NCI-H226 (cell line): ENCODE measurements at regions not wholly inside any gene's neighbourhood (a gene's known extent, or its start where the extent isn't known, plus 50 kb on each side); places are given as distances from the start of the nearest gene placed in this dataset.

Experiments
- DNase-seq: peaks from one replicate; pipeline ENCODE4 v3.0.0-alpha.2; 2015

- no peak for DNase-seq
Observed at GRCh38 chrX:107502316-107502715, 52.9 kb downstream of the FRMPD3 start.

- DNase-seq: no peak
Observed at GRCh38 chrX:107504006-107504405, 54.6 kb downstream of the FRMPD3 start.

- no peak for DNase-seq
Observed at GRCh38 chrX:107505223-107505622, 55.8 kb downstream of the FRMPD3 start.

GRCh38 chrX:107506596-107507031 is 57.2 kb downstream of the FRMPD3 start:
- DNase-seq: no peak

- DNase-seq: no peak
Observed at GRCh38 chrX:107507093-107507743, 57.8 kb downstream of the FRMPD3 start.

GRCh38 chrX:107507744-107508117 is 58.3 kb downstream of the FRMPD3 start:
- DNase-seq: no peak

- no peak for DNase-seq
Observed at GRCh38 chrX:107508925-107509324, 59.5 kb downstream of the FRMPD3 start.

- DNase-seq: no peak
Observed at GRCh38 chrX:107514944-107515343, 65.5 kb downstream of the FRMPD3 start.

- DNase-seq: no peak
Observed at GRCh38 chrX:107521877-107522586, 72.6 kb downstream of the FRMPD3 start.

- no peak for DNase-seq
Observed at GRCh38 chrX:107522901-107523300, 73.4 kb downstream of the FRMPD3 start.

GRCh38 chrX:107526141-107526540 is 76.7 kb downstream of the FRMPD3 start:
- DNase-seq: no peak

GRCh38 chrX:107530141-107530540 is 80.7 kb downstream of the FRMPD3 start:
- DNase-seq: no peak

GRCh38 chrX:107537815-107538214 is 88.4 kb downstream of the FRMPD3 start:
- peak; percentile 2 for DNase-seq

GRCh38 chrX:107541244-107541643 is 87.1 kb upstream of the PRPS1 start:
- no peak for DNase-seq

- DNase-seq: no peak
Observed at GRCh38 chrX:107542040-107542439, 86.3 kb upstream of the PRPS1 start.

- no peak for DNase-seq
Observed at GRCh38 chrX:107542500-107542899, 85.8 kb upstream of the PRPS1 start.

- no peak for DNase-seq
Observed at GRCh38 chrX:107547621-107548020, 80.7 kb upstream of the PRPS1 start.

- DNase-seq: no peak
Observed at GRCh38 chrX:107548775-107549174, 79.5 kb upstream of the PRPS1 start.

- DNase-seq: no peak
Observed at GRCh38 chrX:107549504-107549903, 78.8 kb upstream of the PRPS1 start.

- no peak for DNase-seq
Observed at GRCh38 chrX:107551546-107551945, 76.8 kb upstream of the PRPS1 start.

- peak; percentile 53 for DNase-seq
Observed at GRCh38 chrX:107552930-107553329, 75.4 kb upstream of the PRPS1 start.

GRCh38 chrX:107556967-107557366 is 71.3 kb upstream of the PRPS1 start:
- no peak for DNase-seq

GRCh38 chrX:107559506-107559905 is 68.8 kb upstream of the PRPS1 start:
- no peak for DNase-seq

- no peak for DNase-seq
Observed at GRCh38 chrX:107560041-107560440, 68.3 kb upstream of the PRPS1 start.

GRCh38 chrX:107560980-107561379 is 67.3 kb upstream of the PRPS1 start:
- no peak for DNase-seq
